NCI-H2081 treated with DMSO at 0.1 percent for 48 hours (cell line): ENCODE measurements at regions not wholly inside any gene's neighbourhood (a gene's known extent, or its start where the extent isn't known, plus 50 kb on each side); places are given as distances from the start of the nearest gene placed in this dataset.

ENCODE experiments used
- DNase-seq: peaks from one replicate; lab custom pipeline; 2025; lab: John Stamatoyannopoulos, UW

DNA sequence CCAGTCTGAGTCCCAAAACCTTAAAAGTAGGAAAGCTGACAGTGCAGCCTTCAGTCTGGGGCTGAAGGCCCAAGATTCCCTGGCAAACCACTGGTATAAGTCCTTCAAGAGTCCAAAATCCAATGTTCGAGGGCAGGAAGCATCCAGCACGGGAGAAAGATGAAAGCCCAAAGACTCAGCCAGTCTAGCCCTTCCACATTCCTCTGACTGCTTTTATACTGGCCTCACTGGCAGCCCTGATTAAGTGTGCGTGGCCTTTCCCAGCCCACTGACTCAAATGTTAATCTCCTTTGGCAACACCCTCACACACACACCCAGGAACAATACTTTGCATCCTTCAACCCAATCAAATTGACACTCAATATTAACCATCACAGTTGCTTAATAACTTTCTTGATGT, 372.1 kb upstream of the CCDC196 start:
- no peak for DNase-seq

DNA sequence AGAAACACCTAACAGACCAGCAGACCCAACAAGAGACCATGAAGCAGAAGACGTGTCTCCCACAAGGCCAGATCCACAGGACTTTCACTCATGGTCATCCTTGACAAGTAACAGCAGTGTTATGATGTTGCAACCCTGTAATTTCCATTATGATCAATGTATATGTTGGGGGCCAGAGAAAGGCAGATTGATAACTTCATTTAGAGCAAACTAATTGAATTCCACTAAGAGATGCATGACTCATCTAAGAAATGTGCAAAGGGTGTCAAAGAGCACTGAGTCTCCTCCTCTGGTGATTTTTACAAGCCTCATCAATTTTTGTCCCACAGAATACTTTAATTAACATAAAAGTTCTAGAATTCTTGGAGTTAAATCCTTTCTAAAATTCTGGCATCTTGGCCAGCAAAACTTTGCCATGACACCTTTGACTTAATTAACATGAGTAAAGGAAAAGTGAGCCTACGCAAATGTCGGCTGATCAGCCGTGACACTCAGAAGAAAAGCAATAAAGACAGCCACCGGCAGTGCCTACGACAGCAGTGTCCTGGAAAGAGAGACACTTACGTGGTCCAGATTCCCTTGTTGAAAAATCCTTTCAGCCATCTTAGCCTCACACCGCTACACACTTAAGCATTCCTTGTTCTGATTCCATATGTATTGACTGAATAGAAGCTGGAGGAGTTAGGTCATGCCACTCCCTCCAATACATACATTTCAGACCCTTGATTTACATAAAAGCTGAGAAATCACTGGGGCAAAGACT, 370.2 kb upstream of the CCDC196 start:
- DNase-seq = no peak

DNA sequence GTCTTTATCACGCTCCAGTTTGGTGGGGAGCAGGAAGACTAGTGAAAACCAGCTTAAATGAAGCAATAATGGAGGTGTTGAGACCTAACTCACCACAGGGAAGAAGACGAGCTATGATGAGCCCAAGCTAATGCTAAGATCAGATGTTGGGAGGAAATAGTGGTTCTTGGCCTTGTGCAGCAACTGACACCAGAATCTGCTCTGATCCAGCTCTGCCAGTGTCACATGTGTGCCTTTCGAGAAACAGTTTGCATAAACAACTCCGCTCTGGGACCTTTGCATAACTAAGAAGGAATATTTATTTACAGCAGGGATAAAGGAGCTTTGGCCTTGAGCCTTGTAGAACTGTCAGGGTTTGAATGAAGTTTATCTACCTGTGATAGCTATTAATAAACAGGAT, 369.4 kb upstream of the CCDC196 start:
- DNase-seq = no peak

DNA sequence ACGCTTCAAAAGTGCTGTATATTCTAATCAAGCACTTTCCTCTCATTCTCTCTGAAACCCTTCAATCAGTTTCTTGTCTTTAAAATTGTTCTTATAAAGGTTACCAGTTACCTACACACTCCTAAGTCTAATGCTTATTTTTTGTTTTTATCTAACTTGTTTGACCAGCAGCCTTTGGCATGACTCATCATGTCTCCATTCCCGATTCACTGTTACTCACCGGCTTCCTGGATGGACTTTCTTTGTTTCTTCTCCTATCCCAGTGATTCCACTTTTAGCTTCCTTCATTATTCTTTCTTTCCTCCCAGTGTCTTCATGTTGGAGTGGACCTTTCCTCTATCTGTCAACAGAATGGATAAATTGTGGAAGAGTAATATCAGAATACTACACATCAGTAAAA, 368.6 kb upstream of the CCDC196 start:
- no peak for DNase-seq

DNA sequence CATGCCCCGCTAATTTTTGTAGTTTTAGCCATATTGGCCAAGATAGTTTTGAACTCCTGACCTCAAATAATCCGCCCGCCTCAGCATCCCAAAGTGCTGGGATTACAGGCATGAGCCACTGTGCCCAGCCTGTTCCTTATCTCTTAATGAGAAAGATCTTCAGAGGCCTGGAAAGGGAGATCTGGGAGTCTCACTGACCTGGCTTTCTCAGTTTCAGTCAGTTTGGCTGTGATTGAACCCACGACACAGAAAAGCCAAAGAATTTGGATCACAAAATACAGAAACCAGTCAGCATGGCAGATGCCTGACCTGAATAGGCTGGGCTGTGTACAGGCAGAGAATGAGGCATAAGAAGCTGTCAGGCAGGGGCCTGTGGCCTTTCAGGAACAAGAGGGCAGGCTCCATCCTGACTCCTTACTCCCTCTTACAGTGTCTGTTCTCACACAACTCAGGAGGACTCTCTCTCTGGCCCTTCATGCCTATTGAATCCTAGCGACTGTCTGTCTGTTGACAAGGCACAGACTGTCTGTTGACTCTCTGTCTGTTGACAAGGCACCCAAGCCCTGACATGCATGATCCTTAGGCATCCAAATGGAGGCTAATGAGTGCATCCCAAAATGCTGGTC, 366.5 kb upstream of the CCDC196 start:
- no peak for DNase-seq

DNA sequence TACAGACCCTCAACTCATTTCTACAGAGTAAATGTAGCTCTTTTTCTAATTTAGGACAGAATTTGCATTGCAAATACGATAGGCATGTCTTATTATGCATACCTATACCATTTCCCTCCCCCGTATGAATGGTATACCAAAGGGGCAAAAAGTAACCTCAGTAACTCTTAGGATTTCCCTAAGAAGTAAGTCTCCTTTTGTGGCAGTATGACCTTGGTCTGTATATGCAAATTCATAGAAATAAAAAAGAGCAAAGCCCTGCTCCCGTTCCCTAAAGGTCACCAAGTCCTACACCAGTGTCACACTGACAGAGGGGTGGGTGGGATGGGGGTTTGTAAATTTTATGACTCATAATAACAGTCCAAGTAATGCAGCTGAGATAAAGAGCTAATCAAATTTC, 365.8 kb upstream of the CCDC196 start:
- DNase-seq = no peak

DNA sequence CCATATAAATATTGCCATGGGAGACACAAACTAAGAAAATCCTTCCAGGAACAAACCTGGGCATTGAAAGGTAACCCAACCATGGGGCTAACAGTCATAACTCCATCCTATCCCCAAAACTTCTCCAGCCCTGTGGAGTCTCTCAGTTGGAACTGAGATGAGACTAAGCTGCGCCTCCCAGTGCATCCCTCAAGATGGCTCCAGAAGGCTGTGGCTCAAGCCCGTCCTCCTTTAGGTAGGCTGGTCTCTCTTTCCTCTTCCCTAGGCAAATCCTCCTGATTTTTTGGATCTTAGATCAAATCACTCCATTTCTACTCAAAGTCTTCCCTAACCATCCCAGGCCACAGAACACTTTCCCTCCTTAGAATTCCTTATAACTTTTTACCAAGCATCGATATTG, 364.3 kb upstream of the CCDC196 start:
- no peak for DNase-seq

DNA sequence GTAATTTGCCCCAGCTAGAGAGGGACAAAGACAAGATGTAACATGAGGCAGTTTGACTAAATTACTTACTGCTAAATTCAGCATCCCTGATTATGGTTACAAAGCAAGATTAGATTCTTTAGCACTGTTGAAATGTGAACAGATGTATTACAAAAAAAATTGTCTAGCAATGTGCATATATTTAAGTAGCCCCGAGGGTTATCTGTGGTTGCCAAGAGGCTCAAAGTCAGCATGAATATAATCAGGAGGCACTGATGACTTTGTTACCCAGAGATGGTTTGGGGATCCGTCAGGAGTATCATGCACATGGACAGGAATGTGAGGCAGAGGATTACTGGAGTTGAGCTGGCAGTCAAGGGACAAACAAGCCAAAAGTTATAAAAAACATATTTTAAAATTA, 356.9 kb upstream of the CCDC196 start:
- DNase-seq = no peak

DNA sequence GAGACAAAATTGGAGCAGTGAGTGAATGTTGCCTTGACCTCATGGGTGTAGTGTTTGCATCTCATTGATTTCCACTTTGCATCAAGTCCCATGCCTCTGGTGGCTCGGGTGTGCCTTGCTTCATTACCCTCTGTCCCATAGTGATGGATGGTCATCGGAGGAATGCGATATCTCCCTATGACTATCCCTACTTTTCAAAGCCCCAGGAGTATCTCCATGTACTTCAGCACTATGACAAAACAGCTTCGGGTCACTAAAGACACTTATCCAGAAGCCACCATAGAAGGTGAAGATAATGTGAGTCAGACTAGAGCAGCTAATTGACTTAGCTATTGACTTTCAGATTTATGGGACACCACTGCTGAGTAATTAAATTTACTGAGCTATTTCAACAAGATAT, 355.1 kb upstream of the CCDC196 start:
- DNase-seq = no peak

- no peak for DNase-seq
These were observed 352.5 kb upstream of the CCDC196 start for GRCh38 chr14:66133666-66134065.

DNA sequence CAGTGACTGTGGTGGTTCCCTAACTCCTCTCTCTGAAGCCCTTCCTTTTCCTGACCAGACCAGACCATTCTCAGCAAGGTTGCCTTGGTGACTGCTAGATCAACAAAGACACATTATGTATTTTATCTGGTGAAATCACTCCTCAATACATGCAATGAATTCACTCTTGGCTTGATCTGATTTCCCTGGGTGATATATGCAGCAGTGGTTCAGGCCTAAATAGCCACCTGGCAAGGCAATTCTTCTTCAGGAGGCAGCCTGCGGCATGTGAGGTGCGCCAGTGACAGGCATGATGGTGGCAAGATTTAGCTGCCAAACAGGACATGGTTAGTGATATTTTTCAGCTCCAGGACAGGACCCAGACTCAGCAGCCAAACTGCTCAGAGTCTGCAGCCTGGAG, 350.3 kb upstream of the CCDC196 start:
- DNase-seq = no peak

- DNase-seq = no peak
These were observed 349.1 kb upstream of the CCDC196 start for GRCh38 chr14:66137081-66137480.

DNA sequence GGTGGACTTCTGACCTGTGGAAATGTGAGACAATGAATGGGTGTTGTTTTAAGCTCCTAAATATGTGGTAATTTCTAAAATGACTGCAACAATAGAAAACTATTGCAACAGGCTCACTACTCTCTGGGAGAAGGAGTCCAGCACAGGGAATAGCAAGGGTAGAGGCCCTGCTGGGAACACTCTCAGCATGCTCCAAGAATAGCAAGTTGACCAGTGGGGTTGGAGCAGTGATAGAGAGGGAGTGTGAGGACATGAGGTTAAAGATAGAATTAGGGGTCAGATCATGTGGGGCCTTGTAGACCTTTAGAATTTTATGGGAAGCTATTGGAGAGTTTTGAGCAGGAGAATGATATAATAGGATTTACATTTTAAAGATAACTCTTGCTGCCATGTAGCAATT, 346.7 kb upstream of the CCDC196 start:
- DNase-seq = no peak

DNA sequence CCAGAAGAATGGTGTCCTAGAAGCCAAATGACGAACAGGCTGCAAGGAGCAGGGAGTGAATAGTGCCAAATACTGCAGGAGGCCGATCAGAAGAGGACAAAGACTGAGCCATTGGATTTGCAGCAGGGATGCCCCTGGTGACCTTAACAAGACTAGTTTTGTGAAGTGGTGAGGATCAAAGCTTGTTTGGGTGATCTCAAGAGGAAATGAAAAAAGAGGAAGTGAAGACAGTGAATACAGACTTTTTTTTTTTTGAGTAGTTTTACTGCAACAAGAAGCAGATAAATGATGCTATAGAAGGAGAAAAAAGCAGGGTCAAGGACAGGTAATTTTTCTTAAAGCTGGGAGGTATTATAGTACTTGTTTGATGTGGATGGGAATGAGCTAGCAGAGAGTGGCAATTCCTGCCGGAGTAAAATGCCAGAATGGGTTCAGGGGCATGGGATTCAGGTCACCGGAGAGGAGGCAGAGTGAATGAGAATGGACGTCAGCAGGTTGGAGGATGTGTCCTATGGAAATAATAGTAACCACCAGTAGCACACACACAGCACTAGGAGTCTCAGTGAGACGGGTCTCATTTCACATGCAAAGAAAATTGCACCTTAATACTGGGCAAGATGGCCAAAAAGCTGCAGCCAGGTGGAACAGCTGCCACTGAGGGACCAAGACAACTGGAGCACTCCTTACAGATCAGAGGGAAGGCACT, 345.8 kb upstream of the CCDC196 start:
- no peak for DNase-seq

DNA sequence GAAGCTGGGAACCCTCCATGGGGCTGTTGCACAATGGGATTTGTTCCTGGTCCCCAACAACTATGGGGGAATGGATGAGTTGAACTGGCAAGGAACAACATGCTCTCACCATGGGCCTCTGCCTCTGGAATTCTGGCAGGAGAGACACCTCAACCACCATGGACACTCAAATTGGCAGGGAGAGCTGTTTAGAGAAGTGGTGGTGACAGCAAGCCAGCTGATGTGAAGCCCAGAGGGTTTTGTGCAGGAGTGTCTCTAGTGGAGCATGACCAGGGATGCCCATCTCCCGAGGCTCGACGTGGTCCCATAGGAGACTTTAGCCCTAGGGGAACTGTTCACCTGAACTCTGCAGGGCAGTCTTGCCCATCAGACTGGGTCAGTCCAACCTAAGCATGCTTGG, 345.2 kb upstream of the CCDC196 start:
- DNase-seq = no peak

- no peak for DNase-seq
These were observed 344.4 kb upstream of the CCDC196 start for GRCh38 chr14:66141733-66142132.

- DNase-seq = no peak
These were observed 342.6 kb upstream of the CCDC196 start for GRCh38 chr14:66143387-66144112.

GRCh38 chr14:66152302-66152701, 333.9 kb upstream of the CCDC196 start:
- DNase-seq = no peak

DNA sequence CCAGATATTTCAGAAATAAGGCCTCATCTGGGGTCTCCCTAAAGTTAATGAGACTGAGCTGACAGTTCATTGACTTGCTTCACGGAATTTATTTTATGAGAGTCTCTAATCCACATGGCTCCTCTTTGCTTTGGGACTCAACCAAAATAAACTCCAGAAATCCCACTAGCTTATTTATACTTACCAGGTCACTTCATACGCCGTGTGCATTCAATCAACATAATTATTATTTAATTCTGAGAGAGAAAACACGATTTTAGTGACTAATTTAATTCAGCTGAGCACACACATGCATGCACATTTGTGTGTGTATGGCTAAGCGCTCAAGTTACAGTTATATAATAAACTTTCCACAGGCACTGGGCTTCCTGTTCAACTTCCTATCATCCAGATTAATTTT, 333.4 kb upstream of the CCDC196 start:
- DNase-seq = no peak

GRCh38 chr14:66163023-66163422, 323.1 kb upstream of the CCDC196 start:
- no peak for DNase-seq

DNA sequence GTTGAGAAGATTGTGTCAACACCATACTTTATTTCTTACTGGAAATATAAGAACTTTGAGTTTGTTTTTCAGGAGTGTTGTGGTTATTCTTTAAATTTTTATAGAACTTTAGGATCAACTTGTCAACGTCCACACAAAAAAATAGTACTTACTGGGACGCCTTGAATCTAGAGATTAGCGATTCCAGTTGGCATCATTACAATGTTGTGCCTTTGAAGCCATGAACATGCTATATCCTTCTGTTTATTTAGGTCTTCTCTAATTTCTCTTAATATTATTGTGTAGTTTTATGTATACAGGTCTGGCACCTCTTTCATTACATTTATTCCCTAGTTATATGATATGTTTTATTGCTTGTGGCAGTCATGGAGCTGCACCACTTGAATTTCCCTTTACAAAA, 320.8 kb upstream of the CCDC196 start:
- DNase-seq = no peak

- no peak for DNase-seq
These were observed 311.7 kb upstream of the CCDC196 start for GRCh38 chr14:66174453-66174891.

DNA sequence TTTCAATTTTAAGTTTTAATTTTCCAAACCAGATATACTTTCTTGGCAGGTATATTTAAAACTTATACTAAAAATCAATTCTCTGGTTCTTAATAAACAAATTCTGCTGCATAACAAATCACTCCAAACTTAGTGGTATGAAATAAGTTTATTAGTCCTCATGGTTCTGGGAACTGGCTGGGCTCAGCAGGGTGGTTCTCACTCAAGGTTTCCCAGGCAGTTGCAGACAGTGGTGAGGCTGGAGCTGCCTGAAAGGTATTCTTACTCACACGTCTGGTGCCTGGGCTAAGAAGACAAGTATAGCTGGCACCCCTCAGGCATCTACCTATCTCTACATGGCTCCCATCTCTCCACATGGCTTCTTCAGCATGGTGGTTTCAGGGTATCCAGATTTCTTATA, 308.2 kb upstream of the CCDC196 start:
- DNase-seq = no peak
